Type B pancreatic cell (in vitro differentiated cells): ENCODE measurements at regions not wholly inside any gene's neighbourhood (a gene's known extent, or its start where the extent isn't known, plus 50 kb on each side); places are given as distances from the start of the nearest gene placed in this dataset.

Source experiments
- DNase-seq: peaks from one replicate; pipeline ENCODE4 v3.0.0; 2021; ENCODE audit warnings: mixed read lengths; ENCODE audit not compliant: unreplicated experiment; ENCODE audit errors: extremely low spot score
- H3K27ac Mint-ChIP-seq: 2 replicates; pipeline ENCODE4 v1.8.0; 2021; ENCODE audit warnings: mild to moderate bottlenecking, mixed read lengths
- H3K27me3 Mint-ChIP-seq: 2 replicates; pipeline ENCODE4 v1.8.0; 2021; ENCODE audit warnings: mixed read lengths
- H3K36me3 Mint-ChIP-seq: 2 replicates; pipeline ENCODE4 v1.8.0; 2021; ENCODE audit warnings: mixed read lengths
- H3K4me1 Mint-ChIP-seq: one replicate; pipeline ENCODE4 v1.8.0; 2021; ENCODE audit warnings: mixed read lengths; ENCODE audit not compliant: unreplicated experiment
- H3K4me3 Mint-ChIP-seq: 2 replicates; pipeline ENCODE4 v1.8.0; 2021; ENCODE audit warnings: mild to moderate bottlenecking, mixed read lengths
- H3K9me3 Mint-ChIP-seq: 2 replicates; pipeline ENCODE4 v1.8.0; 2021; ENCODE audit warnings: mixed read lengths
- TF ChIP-seq, protein P1 (sequence below): fragments of 200-600 bp; sonication (generic); conservative IDR thresholded peaks from 2 replicates; pipeline ENCODE4 v1.5.0; 2021; ENCODE audit warnings: antibody characterized with exemption, mild to moderate bottlenecking

DNA sequence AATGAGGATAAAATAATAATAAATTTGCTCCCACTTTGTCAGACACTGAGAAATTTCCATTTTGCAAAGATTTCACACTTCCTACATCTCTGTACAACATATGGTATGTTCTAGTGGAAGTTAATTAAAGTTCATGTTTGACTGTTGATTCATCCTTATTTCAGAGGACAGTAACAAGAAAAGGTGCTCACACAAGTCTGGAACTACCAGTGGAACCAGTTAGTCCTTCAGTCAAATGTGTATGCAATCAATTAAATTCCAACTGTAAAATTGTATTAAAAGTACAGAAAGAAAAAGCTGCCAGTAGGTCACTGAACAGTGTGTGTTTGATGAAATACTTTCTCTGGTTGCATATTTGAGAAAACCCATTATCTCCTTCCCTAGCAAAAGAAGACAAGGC lies 496.0 kb upstream of the PKN2 start:
- peak overlapping the region; percentile 46 for H3K4me3 Mint-ChIP-seq
- peak overlapping the region; percentile 71 for H3K27ac Mint-ChIP-seq
- no peak for DNase-seq
- no peaks in the 10 kb centered on the region for H3K36me3 Mint-ChIP-seq
- H3K9me3 Mint-ChIP-seq, result peaks cover 6% of the 10 kb centered on the region
- TF ChIP-seq, protein P1, sequence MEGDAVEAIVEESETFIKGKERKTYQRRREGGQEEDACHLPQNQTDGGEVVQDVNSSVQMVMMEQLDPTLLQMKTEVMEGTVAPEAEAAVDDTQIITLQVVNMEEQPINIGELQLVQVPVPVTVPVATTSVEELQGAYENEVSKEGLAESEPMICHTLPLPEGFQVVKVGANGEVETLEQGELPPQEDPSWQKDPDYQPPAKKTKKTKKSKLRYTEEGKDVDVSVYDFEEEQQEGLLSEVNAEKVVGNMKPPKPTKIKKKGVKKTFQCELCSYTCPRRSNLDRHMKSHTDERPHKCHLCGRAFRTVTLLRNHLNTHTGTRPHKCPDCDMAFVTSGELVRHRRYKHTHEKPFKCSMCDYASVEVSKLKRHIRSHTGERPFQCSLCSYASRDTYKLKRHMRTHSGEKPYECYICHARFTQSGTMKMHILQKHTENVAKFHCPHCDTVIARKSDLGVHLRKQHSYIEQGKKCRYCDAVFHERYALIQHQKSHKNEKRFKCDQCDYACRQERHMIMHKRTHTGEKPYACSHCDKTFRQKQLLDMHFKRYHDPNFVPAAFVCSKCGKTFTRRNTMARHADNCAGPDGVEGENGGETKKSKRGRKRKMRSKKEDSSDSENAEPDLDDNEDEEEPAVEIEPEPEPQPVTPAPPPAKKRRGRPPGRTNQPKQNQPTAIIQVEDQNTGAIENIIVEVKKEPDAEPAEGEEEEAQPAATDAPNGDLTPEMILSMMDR, result no peak
- H3K27me3 Mint-ChIP-seq, result no peaks in the 10 kb centered on the region
- H3K4me1 Mint-ChIP-seq, result peaks cover 9% of the 10 kb centered on the region

DNA sequence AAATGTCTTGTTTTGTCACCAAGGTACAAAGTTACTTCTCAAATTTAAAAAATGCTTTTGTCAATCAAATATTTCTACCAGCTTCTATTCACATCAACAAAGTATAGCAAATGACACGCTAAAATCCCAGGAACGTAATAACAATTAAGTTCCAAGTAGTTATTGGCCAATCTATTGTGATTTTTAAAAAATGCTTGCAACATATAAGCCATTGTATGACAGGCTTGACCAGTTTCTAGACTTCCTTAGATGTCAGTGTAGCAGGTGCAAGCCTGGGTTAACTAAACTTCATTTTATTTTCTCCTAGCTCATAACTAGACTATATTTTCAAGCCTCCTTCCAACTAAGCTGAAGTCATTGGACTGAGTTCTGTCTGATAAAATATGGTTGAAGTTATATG lies 494.5 kb upstream of the PKN2 start:
- Mint-ChIP-seq H3K27me3 (no peaks in the 10 kb centered on the region), H3K36me3 (no peaks in the 10 kb centered on the region), H3K27ac (peak overlapping the region; percentile 90), H3K4me1 (peaks cover 1% of the 10 kb centered on the region), H3K9me3 (peaks cover 6% of the 10 kb centered on the region), H3K4me3 (peak overlapping the region; percentile 54)
- DNase-seq, result no peak
- TF ChIP-seq, protein P1, result no peak

DNA sequence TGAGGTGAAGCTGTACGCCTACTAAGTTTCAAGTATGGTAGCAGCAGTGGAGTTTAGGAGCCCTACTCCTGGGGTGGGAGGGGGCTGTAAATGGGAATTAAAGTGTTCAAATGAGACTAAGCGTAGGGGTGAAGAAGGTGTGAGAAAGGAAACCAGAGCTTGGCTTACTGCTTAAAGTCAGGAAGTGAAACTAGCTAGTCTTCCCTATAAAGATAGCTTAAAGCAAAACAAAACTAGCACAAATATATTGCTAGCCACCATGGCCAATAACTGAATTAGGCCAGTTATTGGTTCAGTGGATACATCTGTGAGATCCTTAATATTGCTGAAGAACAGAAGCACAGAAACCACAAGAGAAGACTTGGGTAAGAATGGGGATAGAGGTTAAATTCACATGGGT lies 492.2 kb upstream of the PKN2 start:
- Mint-ChIP-seq H3K4me1 (peaks cover 7% of the 10 kb centered on the region), H3K36me3 (no peaks in the 10 kb centered on the region), H3K9me3 (peaks cover 6% of the 10 kb centered on the region), H3K4me3 (no peak overlapping the region), H3K27ac (peak overlapping the region; percentile 60), H3K27me3 (no peaks in the 10 kb centered on the region)
- DNase-seq, result no peak
- TF ChIP-seq, protein P1, result no peak

DNA sequence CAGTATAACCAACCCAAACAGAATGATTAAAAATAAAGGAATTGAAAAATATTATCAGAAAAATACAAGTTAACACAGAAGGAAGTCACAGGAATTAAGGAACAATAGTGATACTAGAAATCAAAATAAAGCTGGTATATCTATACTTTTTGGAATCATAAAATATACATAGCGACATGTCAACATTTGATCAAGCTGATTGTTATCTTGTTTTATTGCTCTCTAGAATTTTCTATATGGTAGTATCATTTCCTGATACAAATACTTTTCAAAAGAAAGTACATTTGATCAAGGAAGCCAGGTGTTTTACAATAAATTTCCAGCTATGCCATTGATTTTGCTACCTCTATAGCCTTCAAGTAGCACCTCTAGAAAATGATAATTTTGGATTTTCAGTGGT lies 489.5 kb upstream of the PKN2 start:
- Mint-ChIP-seq H3K4me1 (peaks cover 7% of the 10 kb centered on the region), H3K4me3 (no peak overlapping the region), H3K36me3 (no peaks in the 10 kb centered on the region), H3K27ac (peak overlapping the region; percentile 27), H3K27me3 (no peaks in the 10 kb centered on the region), H3K9me3 (peaks cover 4% of the 10 kb centered on the region)
- TF ChIP-seq, protein P1, result no peak
- no peak for DNase-seq

DNA sequence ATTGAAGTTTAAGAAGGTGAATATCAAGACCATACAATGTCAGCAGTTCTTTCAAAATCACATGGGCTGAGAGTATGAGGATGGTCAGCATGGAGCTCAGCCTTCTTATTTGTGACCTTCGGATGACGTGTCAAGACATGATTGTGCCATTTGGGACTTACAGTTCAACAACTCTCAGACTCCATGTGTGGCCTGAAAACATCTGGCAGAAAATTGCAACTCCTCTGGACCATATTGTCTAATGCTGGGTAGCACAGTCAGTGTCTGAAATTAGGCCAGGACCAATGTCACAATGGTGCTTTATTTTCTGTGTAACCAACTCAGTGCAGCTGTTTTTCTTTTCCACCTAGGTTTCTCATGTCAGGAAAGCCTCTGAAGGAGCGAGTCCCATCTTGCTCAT lies 483.5 kb upstream of the PKN2 start:
- H3K4me1 Mint-ChIP-seq, result peaks cover 7% of the 10 kb centered on the region
- no peaks in the 10 kb centered on the region for H3K36me3 Mint-ChIP-seq
- TF ChIP-seq, protein P1, result no peak
- no peak for DNase-seq
- no peaks in the 10 kb centered on the region for H3K9me3 Mint-ChIP-seq
- no peaks in the 10 kb centered on the region for H3K27me3 Mint-ChIP-seq
- no peak overlapping the region for H3K4me3 Mint-ChIP-seq
- no peak overlapping the region for H3K27ac Mint-ChIP-seq

DNA sequence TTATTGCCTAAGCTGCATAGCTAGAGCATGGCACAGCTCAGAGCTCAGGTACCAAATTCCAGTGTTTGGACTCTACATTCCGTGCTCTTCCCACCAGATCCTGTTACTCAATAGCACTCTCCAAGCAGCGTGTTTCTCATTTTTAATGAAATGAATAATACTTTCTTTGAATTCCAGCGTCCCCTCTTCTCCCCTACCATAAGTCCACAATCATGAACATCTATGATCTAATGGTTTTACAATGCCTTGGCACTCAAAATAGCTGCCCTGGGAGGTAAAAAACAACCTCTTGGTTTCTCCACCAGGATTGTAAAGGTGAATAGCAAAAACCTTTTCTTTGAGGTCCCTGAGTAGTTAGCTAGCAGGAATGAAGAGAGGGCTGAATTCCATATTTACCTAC lies 480.0 kb upstream of the PKN2 start:
- Mint-ChIP-seq H3K27ac (no peak overlapping the region), H3K27me3 (no peaks in the 10 kb centered on the region)
- TF ChIP-seq, protein P1, result no peak

More for the DNA sequence above, 480.0 kb upstream of the PKN2 start:
- no peaks in the 10 kb centered on the region for H3K9me3 Mint-ChIP-seq
- DNase-seq, result no peak
- no peaks in the 10 kb centered on the region for H3K36me3 Mint-ChIP-seq
- no peaks in the 10 kb centered on the region for H3K4me1 Mint-ChIP-seq
- no peak overlapping the region for H3K4me3 Mint-ChIP-seq
